ENCODE measurements at regions not wholly inside any gene's neighbourhood (a gene's known extent, or its start where the extent isn't known, plus 50 kb on each side); places are given as distances from the start of the nearest gene placed in this dataset.

DNA sequence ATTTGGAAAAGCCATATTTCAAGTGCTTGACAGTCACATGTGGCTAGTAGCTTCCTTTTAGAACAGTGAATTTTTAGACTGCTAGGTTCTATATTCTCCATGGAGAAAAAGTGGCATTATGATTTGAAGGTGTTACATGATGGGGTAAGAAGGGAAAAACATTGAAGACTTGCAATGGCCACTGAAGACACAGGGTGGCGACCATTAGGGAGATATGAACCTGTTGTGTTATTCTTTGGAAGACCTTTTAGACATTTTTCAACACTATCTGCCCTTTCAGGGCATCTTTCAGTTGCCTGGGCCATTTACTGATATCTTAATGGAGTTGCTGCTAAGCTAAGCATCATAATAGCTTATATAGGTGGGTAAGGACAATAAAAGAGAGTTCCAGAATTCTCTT lies 1387.2 kb downstream of the SUCLG1 start:
- Histone ChIP-seq H3K27ac (ENCODE audit: control insufficient read depth, insufficient read depth) (no peak overlapping the region), H3K79me2 (ENCODE audit: control insufficient read depth, insufficient read depth, low read length) (no peaks in the 10 kb centered on the region), H2AFZ (ENCODE audit: control insufficient read depth, low read depth, low read length) (no peak overlapping the region), H3K36me3 (ENCODE audit: control insufficient read depth in 2 of 2, insufficient read depth in 2 of 2, low read length in 1 of 2) (no peaks in the 10 kb centered on the region), H3K9ac (ENCODE audit: control insufficient read depth, insufficient read depth, low read length) (no peak overlapping the region), H4K20me1 (ENCODE audit: control insufficient read depth, insufficient read depth) (no peaks in the 10 kb centered on the region), H3K4me1 (ENCODE audit: control insufficient read depth, insufficient read depth, low read length) (no peaks in the 10 kb centered on the region), H3K4me2 (ENCODE audit: control insufficient read depth, insufficient read depth) (no peak overlapping the region), H3K9me3 (replicated peaks; ENCODE audit: control insufficient read depth, insufficient read depth, low read length) (no peaks in the 10 kb centered on the region), H3K27me3 (replicated peaks in 1 of 2; ENCODE audit: control insufficient read depth in 2 of 2, insufficient read depth in 2 of 2, low read length in 1 of 2) (no peaks in the 10 kb centered on the region), H3K4me3 (no peak overlapping the region)
- in situ Hi-C loops (cut with MboI) = no loop called here
- no peak for DNase-seq (ENCODE audit: low read depth, low spot score)
- no peak for ATAC-seq
- SMC1A ChIA-PET (ENCODE audit: uncharacterized antibody, unreplicated experiment) = no interaction called here
- POLR2A ChIA-PET = no interaction called here
- no peak for FAIRE-seq
- WGBS (ENCODE audit: insufficient coverage, insufficient replicate concordance, low lambda C conversion rate, missing lambda C conversion rate) = 0% methylated on average over 1 of the region's 1 CpG
- CTCF ChIA-PET = interaction anchor here (0.6 kb wide), 1 partner anchor 13 kb away, joined by 6 read pairs; no protein-coding TSS in a partner anchor
- BruUV-seq (replicated peaks) = no TSS peak
- no peak for TF ChIP-seq STAT1 (conservative IDR thresholded peaks at IDR 0.05)
- TF ChIP-seq NFYB (IDR thresholded peaks at IDR 0.05; ENCODE audit: insufficient read depth, low read depth, low read length) = no peak
- TF ChIP-seq, protein P1, sequence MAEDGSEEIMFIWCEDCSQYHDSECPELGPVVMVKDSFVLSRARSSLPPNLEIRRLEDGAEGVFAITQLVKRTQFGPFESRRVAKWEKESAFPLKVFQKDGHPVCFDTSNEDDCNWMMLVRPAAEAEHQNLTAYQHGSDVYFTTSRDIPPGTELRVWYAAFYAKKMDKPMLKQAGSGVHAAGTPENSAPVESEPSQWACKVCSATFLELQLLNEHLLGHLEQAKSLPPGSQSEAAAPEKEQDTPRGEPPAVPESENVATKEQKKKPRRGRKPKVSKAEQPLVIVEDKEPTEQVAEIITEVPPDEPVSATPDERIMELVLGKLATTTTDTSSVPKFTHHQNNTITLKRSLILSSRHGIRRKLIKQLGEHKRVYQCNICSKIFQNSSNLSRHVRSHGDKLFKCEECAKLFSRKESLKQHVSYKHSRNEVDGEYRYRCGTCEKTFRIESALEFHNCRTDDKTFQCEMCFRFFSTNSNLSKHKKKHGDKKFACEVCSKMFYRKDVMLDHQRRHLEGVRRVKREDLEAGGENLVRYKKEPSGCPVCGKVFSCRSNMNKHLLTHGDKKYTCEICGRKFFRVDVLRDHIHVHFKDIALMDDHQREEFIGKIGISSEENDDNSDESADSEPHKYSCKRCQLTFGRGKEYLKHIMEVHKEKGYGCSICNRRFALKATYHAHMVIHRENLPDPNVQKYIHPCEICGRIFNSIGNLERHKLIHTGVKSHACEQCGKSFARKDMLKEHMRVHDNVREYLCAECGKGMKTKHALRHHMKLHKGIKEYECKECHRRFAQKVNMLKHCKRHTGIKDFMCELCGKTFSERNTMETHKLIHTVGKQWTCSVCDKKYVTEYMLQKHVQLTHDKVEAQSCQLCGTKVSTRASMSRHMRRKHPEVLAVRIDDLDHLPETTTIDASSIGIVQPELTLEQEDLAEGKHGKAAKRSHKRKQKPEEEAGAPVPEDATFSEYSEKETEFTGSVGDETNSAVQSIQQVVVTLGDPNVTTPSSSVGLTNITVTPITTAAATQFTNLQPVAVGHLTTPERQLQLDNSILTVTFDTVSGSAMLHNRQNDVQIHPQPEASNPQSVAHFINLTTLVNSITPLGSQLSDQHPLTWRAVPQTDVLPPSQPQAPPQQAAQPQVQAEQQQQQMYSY (CRISPR knock-in tag; IDR thresholded peaks at IDR 0.05) = no peak
- TF ChIP-seq ZNF217 (IDR thresholded peaks at IDR 0.05) = no peak
- TF ChIP-seq, protein P2, sequence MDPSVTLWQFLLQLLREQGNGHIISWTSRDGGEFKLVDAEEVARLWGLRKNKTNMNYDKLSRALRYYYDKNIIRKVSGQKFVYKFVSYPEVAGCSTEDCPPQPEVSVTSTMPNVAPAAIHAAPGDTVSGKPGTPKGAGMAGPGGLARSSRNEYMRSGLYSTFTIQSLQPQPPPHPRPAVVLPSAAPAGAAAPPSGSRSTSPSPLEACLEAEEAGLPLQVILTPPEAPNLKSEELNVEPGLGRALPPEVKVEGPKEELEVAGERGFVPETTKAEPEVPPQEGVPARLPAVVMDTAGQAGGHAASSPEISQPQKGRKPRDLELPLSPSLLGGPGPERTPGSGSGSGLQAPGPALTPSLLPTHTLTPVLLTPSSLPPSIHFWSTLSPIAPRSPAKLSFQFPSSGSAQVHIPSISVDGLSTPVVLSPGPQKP (IDR thresholded peaks at IDR 0.05; ENCODE audit: low read depth, low read length) = no peak
- TF ChIP-seq POLR2A (IDR thresholded peaks at IDR 0.05; ENCODE audit: low read depth, low read length) = no peak
- TF ChIP-seq, protein P3, sequence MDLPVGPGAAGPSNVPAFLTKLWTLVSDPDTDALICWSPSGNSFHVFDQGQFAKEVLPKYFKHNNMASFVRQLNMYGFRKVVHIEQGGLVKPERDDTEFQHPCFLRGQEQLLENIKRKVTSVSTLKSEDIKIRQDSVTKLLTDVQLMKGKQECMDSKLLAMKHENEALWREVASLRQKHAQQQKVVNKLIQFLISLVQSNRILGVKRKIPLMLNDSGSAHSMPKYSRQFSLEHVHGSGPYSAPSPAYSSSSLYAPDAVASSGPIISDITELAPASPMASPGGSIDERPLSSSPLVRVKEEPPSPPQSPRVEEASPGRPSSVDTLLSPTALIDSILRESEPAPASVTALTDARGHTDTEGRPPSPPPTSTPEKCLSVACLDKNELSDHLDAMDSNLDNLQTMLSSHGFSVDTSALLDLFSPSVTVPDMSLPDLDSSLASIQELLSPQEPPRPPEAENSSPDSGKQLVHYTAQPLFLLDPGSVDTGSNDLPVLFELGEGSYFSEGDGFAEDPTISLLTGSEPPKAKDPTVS (IDR thresholded peaks at IDR 0.05; ENCODE audit: low read depth, low read length) = no peak
- TF ChIP-seq NR2C1 (IDR thresholded peaks at IDR 0.05) = no peak
- no peak for TF ChIP-seq EZH2 (IDR thresholded peaks at IDR 0.05; ENCODE audit: borderline replicate concordance, control insufficient read depth, low read depth, low read length)
- no peak for TF ChIP-seq HDGF (IDR thresholded peaks at IDR 0.05)
- no peak for TF ChIP-seq RELA (IDR thresholded peaks at IDR 0.05; ENCODE audit: borderline replicate concordance, partially characterized antibody)
- TF ChIP-seq RFX5 (IDR thresholded peaks at IDR 0.05; ENCODE audit: low read depth, low read length) = no peak
- TF ChIP-seq TCF3 (IDR thresholded peaks at IDR 0.05; ENCODE audit: borderline replicate concordance, insufficient read depth, low read depth, low read length) = no peak
- TF ChIP-seq, protein P4, sequence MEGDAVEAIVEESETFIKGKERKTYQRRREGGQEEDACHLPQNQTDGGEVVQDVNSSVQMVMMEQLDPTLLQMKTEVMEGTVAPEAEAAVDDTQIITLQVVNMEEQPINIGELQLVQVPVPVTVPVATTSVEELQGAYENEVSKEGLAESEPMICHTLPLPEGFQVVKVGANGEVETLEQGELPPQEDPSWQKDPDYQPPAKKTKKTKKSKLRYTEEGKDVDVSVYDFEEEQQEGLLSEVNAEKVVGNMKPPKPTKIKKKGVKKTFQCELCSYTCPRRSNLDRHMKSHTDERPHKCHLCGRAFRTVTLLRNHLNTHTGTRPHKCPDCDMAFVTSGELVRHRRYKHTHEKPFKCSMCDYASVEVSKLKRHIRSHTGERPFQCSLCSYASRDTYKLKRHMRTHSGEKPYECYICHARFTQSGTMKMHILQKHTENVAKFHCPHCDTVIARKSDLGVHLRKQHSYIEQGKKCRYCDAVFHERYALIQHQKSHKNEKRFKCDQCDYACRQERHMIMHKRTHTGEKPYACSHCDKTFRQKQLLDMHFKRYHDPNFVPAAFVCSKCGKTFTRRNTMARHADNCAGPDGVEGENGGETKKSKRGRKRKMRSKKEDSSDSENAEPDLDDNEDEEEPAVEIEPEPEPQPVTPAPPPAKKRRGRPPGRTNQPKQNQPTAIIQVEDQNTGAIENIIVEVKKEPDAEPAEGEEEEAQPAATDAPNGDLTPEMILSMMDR (IDR thresholded peaks at IDR 0.05 in 2 of 3, conservative IDR thresholded peaks at IDR 0.05 in 1 of 3; ENCODE audit: control insufficient read depth in 2 of 3, extremely low read depth in 1 of 3, insufficient read depth in 1 of 3, low read depth in 3 of 3, low read length in 3 of 3) = no peak
- no peak for TF ChIP-seq NRF1 (conservative IDR thresholded peaks at IDR 0.05; ENCODE audit: low read depth, low read length)
- no peak for TF ChIP-seq SUPT20H (IDR thresholded peaks at IDR 0.05; ENCODE audit: borderline replicate concordance, control insufficient read depth, low read depth, low read length)
- TF ChIP-seq RAD51 (IDR thresholded peaks at IDR 0.05) = no peak
- RAD21 ChIA-PET (ENCODE audit: unreplicated experiment) = no interaction called here
- intact Hi-C loops (cut with micrococcal nuclease; ENCODE audit: unreplicated experiment) = no loop called here
